OCI-LY3 (cell line): ENCODE measurements at regions not wholly inside any gene's neighbourhood (a gene's known extent, or its start where the extent isn't known, plus 50 kb on each side); places are given as distances from the start of the nearest gene placed in this dataset.
"Not testable (repeated sequence)": the region's sequence is repeated elsewhere in the genome, so short reads cannot be mapped to it uniquely, and the experiment has no call there.

Source experiments
- H2AFZ ChIP-seq: fragments of 200-600, 300-600 bp; shearing (Covaris generic); 2 replicates; pipeline ENCODE4 v1.6.0; 2014; ENCODE audit warnings: antibody characterized with exemption, low read depth, low read length
- H3K27ac ChIP-seq: fragments of 200-600, 300-600 bp; sonication (generic); 2 replicates; pipeline ENCODE4 v1.5.1; 2014; ENCODE audit warnings: mild to moderate bottlenecking, low read length, moderate library complexity, mixed read lengths
- H3K27me3 ChIP-seq: fragments of 200-600, 300-600 bp; sonication (generic); 2 replicates; pipeline ENCODE4 v1.6.1; 2014; ENCODE audit warnings: low read depth, low read length, mixed read lengths
- H3K36me3 ChIP-seq: fragments of 200-600, 300-600 bp; sonication (generic); replicated peaks from 2 replicates; pipeline ENCODE3; 2014; ENCODE audit warnings: low read depth, low read length, mixed read lengths
- H3K4me1 ChIP-seq: fragments of 300-600, 200-600 bp; sonication (generic); 2 replicates; pipeline ENCODE4 v1.6.1; 2014; ENCODE audit warnings: low read length, mixed read lengths
- H3K4me2 ChIP-seq: fragments of 200-600, 300-600 bp; sonication (generic); 2 replicates; pipeline ENCODE4 v1.6.1; 2014; ENCODE audit warnings: low read length, mixed read lengths
- H3K4me3 ChIP-seq: fragments of 300-600, 200-600 bp; sonication (generic); 2 replicates; pipeline ENCODE4 v1.5.1; 2014; ENCODE audit warnings: antibody characterized with exemption, mild to moderate bottlenecking, low read length, moderate library complexity
- H3K79me2 ChIP-seq: fragments of 300-600, 200-600 bp; shearing (Covaris generic); 2 replicates; pipeline ENCODE4 v1.6.1; 2014; ENCODE audit warnings: mild to moderate bottlenecking, low read length, mixed read lengths
- H3K9ac ChIP-seq: fragments of 300-600, 200-600 bp; shearing (Covaris generic); 2 replicates; pipeline ENCODE4 v1.6.0; 2014; ENCODE audit warnings: mild to moderate bottlenecking, low read length, moderate library complexity
- H3K9me3 ChIP-seq: fragments of 200-600, 300-600 bp; shearing (Covaris generic); 2 replicates; pipeline ENCODE4 v1.6.1; 2014; ENCODE audit warnings: low read length, mixed read lengths; ENCODE audit not compliant: insufficient read depth
- H4K20me1 ChIP-seq: fragments of 200-600, 300-600 bp; sonication (generic); 2 replicates; pipeline ENCODE4 v1.6.1; 2016; ENCODE audit warnings: low read length, mixed read lengths; ENCODE audit not compliant: insufficient read depth
- CTCF ChIP-seq: fragments of 200-600, 300-600 bp; sonication (generic); IDR thresholded peaks from 2 replicates; pipeline ENCODE4 v1.5.1; 2014; ENCODE audit warnings: antibody characterized with exemption, low read length, low read depth
- EZH2phosphoT487 ChIP-seq: fragments of 200-600 bp; shearing (Covaris generic); IDR thresholded peaks from 2 replicates; pipeline ENCODE4 v1.6.1; 2018; ENCODE audit warnings: antibody characterized with exemption, mixed run types, low read depth

DNA sequence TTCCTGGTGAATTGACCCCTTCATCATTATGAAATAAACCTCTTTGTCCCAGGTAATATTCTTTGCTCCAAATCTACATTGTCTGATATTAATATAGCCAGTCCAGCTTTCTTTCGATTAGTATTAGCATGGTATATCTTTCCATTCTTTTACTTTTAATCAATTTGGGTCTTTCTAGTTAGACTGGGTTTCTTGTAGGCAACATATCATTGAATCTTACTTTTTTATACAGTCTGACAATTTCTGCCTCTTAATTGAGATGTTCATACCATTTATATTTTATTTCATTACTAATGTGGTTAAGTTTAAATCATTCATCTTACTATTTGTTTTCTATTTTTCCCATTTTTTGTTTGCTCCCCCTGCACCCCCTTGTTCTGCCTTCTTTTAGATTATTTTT lies 61.7 kb upstream of the LIFR start:
- Histone ChIP-seq H4K20me1 (no peaks in the 10 kb centered on the region), H2AFZ (no peak overlapping the region), H3K4me3 (no peak overlapping the region), H3K79me2 (no peaks in the 10 kb centered on the region), H3K27me3 (no peaks in the 10 kb centered on the region), H3K9ac (no peak overlapping the region), H3K27ac (no peak overlapping the region), H3K4me1 (no peaks in the 10 kb centered on the region), H3K9me3 (no peaks in the 10 kb centered on the region), H3K4me2 (no peak overlapping the region), H3K36me3 (no peaks in the 10 kb centered on the region)
- no peak for TF ChIP-seq CTCF
- no peak for TF ChIP-seq EZH2phosphoT487

DNA sequence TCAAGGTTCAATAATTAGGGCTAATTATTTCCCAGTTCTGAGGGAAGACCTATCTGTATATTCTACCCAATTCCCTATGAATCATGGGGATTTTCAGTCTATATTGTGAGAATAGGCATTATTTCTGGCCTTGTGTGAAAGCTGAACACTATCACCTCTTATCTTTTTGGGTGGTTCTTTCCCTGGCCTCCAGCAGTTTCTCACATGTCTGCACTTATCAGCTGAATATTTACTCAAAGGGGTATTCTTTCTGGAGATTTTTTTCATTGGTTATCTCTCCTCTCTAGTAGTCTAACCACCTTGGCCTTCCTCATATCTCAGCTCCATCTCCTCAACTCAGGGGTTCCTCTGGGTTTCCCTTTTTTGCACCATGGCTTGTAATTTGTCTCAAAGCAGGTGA lies 64.9 kb upstream of the LIFR start:
- TF ChIP-seq EZH2phosphoT487 (no peak), CTCF (no peak)
- Histone ChIP-seq H3K4me2 (no peak overlapping the region), H2AFZ (no peak overlapping the region), H3K9me3 (no peaks in the 10 kb centered on the region), H3K79me2 (no peaks in the 10 kb centered on the region), H3K36me3 (no peaks in the 10 kb centered on the region), H3K9ac (no peak overlapping the region), H3K27me3 (no peaks in the 10 kb centered on the region), H3K4me3 (no peak overlapping the region), H3K4me1 (no peaks in the 10 kb centered on the region), H4K20me1 (no peaks in the 10 kb centered on the region), H3K27ac (no peak overlapping the region)

DNA sequence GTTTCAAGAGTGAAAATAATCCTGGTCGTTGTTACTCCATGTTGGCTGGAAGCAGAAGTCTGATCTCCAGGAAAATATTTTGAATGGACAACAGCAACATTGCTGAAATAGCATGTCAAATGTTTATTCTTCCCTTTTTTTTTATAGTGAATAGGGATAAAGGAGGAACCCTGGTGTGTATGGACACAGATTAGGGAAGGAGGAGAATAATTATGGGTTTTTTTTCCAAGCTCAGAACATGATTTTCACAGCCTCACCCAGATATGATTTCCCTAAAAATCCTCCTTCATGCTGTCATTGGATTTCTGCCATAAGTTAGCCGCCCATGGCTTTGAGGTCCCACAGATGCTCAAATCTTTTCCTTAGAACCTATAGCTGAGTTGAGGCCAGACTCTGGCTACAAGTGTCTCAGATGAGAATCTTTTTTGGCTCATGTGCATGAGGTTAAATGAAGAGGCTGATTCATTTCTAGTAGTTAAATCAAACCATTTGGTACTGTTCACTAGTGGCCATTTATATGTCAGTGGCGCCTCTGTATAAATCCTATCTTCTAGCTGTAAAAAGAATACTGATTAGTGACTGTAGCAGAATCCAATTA lies 65.5 kb upstream of the LIFR start:
- Histone ChIP-seq H3K27ac (no peak overlapping the region), H3K9me3 (no peaks in the 10 kb centered on the region)

GRCh38 chr5:38622723-38623129 lies 66.3 kb upstream of the LIFR start:
- Histone ChIP-seq H3K4me2 (no peak overlapping the region), H2AFZ (no peak overlapping the region), H3K79me2 (no peaks in the 10 kb centered on the region), H3K9me3 (no peaks in the 10 kb centered on the region), H3K4me3 (no peak overlapping the region), H3K36me3 (no peaks in the 10 kb centered on the region), H3K4me1 (no peaks in the 10 kb centered on the region), H3K27ac (no peak overlapping the region), H3K27me3 (no peaks in the 10 kb centered on the region), H4K20me1 (no peaks in the 10 kb centered on the region), H3K9ac (no peak overlapping the region)
- TF ChIP-seq EZH2phosphoT487 (no peak), CTCF (no peak)

More for the DNA sequence above, 65.5 kb upstream of the LIFR start:
- Histone ChIP-seq H3K36me3 (no peaks in the 10 kb centered on the region), H3K27me3 (no peaks in the 10 kb centered on the region), H3K4me2 (no peak overlapping the region), H3K9ac (no peak overlapping the region), H3K4me1 (no peaks in the 10 kb centered on the region), H2AFZ (no peak overlapping the region), H3K4me3 (no peak overlapping the region), H4K20me1 (no peaks in the 10 kb centered on the region), H3K79me2 (no peaks in the 10 kb centered on the region)
- TF ChIP-seq EZH2phosphoT487 = no peak
- no peak for TF ChIP-seq CTCF

DNA sequence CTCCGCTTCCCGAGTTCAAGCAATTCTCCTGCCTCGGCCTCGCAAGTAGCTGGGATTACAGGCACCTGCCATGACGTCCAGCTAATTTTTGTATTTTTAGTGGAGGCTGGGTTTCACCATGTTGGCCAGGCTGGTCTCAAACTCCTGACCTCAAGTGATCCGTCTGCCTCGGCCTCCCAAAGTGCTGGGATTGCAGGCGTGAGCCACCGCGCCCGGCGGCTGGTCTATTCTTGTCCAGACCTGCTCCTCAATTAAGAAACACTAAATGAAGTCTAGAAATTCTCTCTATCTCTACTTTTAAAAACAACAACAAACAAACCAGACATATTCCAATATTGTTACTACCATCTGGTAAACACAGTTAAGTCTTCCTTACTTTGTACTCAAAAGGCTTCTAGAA lies 68.1 kb upstream of the LIFR start:
- not testable (repeated sequence) for H2AFZ ChIP-seq, H3K27ac ChIP-seq, H3K4me2 ChIP-seq

GRCh38 chr5:38631376-38631775 lies 74.9 kb upstream of the LIFR start:
- H3K27ac ChIP-seq, H3K4me3 ChIP-seq, H3K27me3 ChIP-seq, H4K20me1 ChIP-seq, H3K4me1 ChIP-seq, H3K79me2 ChIP-seq, H3K36me3 ChIP-seq, H2AFZ ChIP-seq, H3K9me3 ChIP-seq, H3K9ac ChIP-seq, H3K4me2 ChIP-seq: not testable (repeated sequence)

More for the DNA sequence above, 68.1 kb upstream of the LIFR start:
- H4K20me1 ChIP-seq, H3K9ac ChIP-seq, H3K4me3 ChIP-seq, H3K4me1 ChIP-seq, H3K9me3 ChIP-seq, H3K36me3 ChIP-seq, H3K27me3 ChIP-seq, H3K79me2 ChIP-seq: not testable (repeated sequence)
